ENCODE measurements at regions not wholly inside any gene's neighbourhood (a gene's known extent, or its start where the extent isn't known, plus 50 kb on each side); places are given as distances from the start of the nearest gene placed in this dataset.

DNA sequence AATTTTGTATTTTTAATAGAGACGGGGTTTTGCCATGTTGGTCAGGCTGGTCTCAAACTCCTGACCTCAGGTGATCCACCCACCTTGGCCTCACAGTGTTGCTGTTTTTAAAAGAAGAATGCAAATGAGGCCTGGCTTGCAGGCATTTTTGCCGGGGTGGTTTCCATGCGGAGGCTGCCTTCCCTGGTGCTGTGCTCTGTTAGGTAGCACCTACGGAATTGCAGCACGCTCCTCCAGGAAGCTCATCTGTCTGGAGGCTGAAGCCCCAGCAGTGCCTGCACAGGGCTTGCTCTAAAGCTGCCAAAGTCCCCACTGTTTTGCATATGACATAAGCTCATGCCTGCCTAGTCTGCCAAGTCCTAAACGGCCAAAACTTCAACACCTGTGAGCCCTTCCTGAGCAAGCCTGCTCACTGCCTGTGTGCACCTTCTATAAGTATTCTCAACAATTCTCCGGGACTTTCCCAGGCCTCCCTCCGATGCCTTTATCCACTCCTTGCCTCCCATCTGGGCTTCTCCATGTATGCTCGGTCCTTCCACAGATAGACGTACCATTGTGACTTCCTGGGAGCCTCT, 551.3 kb upstream of the RAB6C start:
- Histone ChIP-seq H3K36me3 (replicated peaks in 1 of 2; ENCODE audit: control insufficient read depth in 1 of 2, insufficient read depth in 2 of 2, low read length in 1 of 2) (no peaks in the 10 kb centered on the region), H3K79me2 (ENCODE audit: insufficient read depth) (no peaks in the 10 kb centered on the region), H3K9me3 (no peaks in the 10 kb centered on the region), H3K4me2 (no peak overlapping the region), H3K9ac (no peak overlapping the region), H2AFZ (ENCODE audit: low read depth) (no peak overlapping the region), H3K27me3 (ENCODE audit: insufficient read depth) (no peaks in the 10 kb centered on the region), H4K20me1 (ENCODE audit: insufficient read depth) (no peaks in the 10 kb centered on the region), H3F3A (replicated peaks; ENCODE audit: insufficient read depth) (no peaks in the 10 kb centered on the region), H3K4me1 (ENCODE audit: control insufficient read depth in 1 of 2, insufficient read depth in 2 of 2, low read depth in 1 of 2, low read length in 1 of 2) (no peaks in the 10 kb centered on the region), H3K4me3 (ENCODE audit: low read depth in 2 of 2, low read length in 1 of 2) (no peak overlapping the region), H3K27ac (ENCODE audit: low read depth in 2 of 2, low read length in 1 of 2) (no peak overlapping the region), H3K9me2 (no peaks in the 10 kb centered on the region)
- ChIA-PET POLR2A (no interaction called here), CTCF (no interaction called here)
- WGBS (ENCODE audit: low lambda C conversion rate): 37% methylated on average over 6 of the region's 10 CpGs
- TF ChIP-seq RXRA (IDR thresholded peaks at IDR 0.05; ENCODE audit: borderline replicate concordance, low read depth) (no peak), FOXM1 (IDR thresholded peaks at IDR 0.05; ENCODE audit: low read depth) (no peak), RFX5 (IDR thresholded peaks at IDR 0.05; ENCODE audit: low read length) (no peak), TAF1 (IDR thresholded peaks at IDR 0.05; ENCODE audit: borderline replicate concordance, low read depth, low read length) (no peak), SMC3 (IDR thresholded peaks at IDR 0.05; ENCODE audit: low read depth, low read length) (no peak), CHD2 (IDR thresholded peaks at IDR 0.05; ENCODE audit: low read length, partially characterized antibody) (no peak), SIN3A (IDR thresholded peaks at IDR 0.05; ENCODE audit: borderline replicate concordance, low read depth, low read length) (no peak)
- TF ChIP-seq, protein P1, sequence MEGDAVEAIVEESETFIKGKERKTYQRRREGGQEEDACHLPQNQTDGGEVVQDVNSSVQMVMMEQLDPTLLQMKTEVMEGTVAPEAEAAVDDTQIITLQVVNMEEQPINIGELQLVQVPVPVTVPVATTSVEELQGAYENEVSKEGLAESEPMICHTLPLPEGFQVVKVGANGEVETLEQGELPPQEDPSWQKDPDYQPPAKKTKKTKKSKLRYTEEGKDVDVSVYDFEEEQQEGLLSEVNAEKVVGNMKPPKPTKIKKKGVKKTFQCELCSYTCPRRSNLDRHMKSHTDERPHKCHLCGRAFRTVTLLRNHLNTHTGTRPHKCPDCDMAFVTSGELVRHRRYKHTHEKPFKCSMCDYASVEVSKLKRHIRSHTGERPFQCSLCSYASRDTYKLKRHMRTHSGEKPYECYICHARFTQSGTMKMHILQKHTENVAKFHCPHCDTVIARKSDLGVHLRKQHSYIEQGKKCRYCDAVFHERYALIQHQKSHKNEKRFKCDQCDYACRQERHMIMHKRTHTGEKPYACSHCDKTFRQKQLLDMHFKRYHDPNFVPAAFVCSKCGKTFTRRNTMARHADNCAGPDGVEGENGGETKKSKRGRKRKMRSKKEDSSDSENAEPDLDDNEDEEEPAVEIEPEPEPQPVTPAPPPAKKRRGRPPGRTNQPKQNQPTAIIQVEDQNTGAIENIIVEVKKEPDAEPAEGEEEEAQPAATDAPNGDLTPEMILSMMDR (IDR thresholded peaks at IDR 0.05): no peak
- TF ChIP-seq, protein P2, sequence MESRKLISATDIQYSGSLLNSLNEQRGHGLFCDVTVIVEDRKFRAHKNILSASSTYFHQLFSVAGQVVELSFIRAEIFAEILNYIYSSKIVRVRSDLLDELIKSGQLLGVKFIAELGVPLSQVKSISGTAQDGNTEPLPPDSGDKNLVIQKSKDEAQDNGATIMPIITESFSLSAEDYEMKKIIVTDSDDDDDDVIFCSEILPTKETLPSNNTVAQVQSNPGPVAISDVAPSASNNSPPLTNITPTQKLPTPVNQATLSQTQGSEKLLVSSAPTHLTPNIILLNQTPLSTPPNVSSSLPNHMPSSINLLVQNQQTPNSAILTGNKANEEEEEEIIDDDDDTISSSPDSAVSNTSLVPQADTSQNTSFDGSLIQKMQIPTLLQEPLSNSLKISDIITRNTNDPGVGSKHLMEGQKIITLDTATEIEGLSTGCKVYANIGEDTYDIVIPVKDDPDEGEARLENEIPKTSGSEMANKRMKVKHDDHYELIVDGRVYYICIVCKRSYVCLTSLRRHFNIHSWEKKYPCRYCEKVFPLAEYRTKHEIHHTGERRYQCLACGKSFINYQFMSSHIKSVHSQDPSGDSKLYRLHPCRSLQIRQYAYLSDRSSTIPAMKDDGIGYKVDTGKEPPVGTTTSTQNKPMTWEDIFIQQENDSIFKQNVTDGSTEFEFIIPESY (IDR thresholded peaks at IDR 0.05; ENCODE audit: borderline replicate concordance, low read depth): no peak
- no peak for DNase-seq

DNA sequence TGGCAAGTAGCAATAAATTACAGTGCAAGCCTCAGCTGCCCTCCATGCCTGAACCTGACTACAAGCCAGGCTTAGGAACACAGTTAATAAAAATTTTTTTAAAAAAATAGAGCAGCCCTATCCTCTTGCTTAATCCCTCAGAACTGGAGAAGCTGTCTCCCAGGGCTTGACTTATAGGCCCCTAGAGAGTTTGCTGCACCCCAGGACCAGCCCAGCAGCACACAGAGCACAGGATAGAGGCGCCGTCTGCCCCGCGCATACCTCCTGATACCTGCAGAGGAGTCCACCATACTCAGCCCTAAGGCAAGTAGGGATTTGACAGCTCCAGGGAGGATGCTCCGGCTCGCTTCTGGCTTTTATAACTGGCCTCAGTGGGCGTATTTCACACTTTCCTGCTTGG, 548.6 kb upstream of the RAB6C start:
- no peaks in the 10 kb centered on the region for H3K9me2 ChIP-seq
- POLR2A ChIA-PET: interaction anchor here (1.4 kb wide), 1 partner anchor 445 kb away, joined by 4 read pairs; no protein-coding TSS in a partner anchor
- no peaks in the 10 kb centered on the region for H3K36me3 ChIP-seq (replicated peaks in 1 of 2; ENCODE audit: control insufficient read depth in 1 of 2, insufficient read depth in 2 of 2, low read length in 1 of 2)
- no peak overlapping the region for H3K27ac ChIP-seq (ENCODE audit: low read depth in 2 of 2, low read length in 1 of 2)
- H3K4me1 ChIP-seq (ENCODE audit: control insufficient read depth in 1 of 2, insufficient read depth in 2 of 2, low read depth in 1 of 2, low read length in 1 of 2): no peaks in the 10 kb centered on the region
- H3K79me2 ChIP-seq (ENCODE audit: insufficient read depth): no peaks in the 10 kb centered on the region
- no peak for DNase-seq
- CTCF ChIA-PET: interaction anchor here (1.0 to 1.7 kb wide), 2 partner anchors 11 to 57 kb away, joined by 3 to 4 read pairs; no protein-coding TSS in a partner anchor
- no peaks in the 10 kb centered on the region for H4K20me1 ChIP-seq (ENCODE audit: insufficient read depth)
- no peak overlapping the region for H2AFZ ChIP-seq (ENCODE audit: low read depth)
- no peaks in the 10 kb centered on the region for H3K9me3 ChIP-seq
- WGBS (ENCODE audit: low lambda C conversion rate): 48% methylated on average over 7 of the region's 7 CpGs
- no peaks in the 10 kb centered on the region for H3K27me3 ChIP-seq (ENCODE audit: insufficient read depth)
- no peak overlapping the region for H3K9ac ChIP-seq
- no peaks in the 10 kb centered on the region for H3F3A ChIP-seq (replicated peaks; ENCODE audit: insufficient read depth)
- H3K4me3 ChIP-seq (ENCODE audit: low read depth in 2 of 2, low read length in 1 of 2): no peak overlapping the region
- H3K4me2 ChIP-seq: no peak overlapping the region
- TF ChIP-seq TAF1 (IDR thresholded peaks at IDR 0.05; ENCODE audit: borderline replicate concordance, low read depth, low read length) (no peak), CHD2 (IDR thresholded peaks at IDR 0.05; ENCODE audit: low read length, partially characterized antibody) (no peak), RAD21 (IDR thresholded peaks at IDR 0.05; ENCODE audit: low read length) (no peak), YY1 (IDR thresholded peaks at IDR 0.05; ENCODE audit: low read depth) (no peak), RCOR1 (IDR thresholded peaks at IDR 0.05; ENCODE audit: low read length) (no peak)
- TF ChIP-seq, protein P3, sequence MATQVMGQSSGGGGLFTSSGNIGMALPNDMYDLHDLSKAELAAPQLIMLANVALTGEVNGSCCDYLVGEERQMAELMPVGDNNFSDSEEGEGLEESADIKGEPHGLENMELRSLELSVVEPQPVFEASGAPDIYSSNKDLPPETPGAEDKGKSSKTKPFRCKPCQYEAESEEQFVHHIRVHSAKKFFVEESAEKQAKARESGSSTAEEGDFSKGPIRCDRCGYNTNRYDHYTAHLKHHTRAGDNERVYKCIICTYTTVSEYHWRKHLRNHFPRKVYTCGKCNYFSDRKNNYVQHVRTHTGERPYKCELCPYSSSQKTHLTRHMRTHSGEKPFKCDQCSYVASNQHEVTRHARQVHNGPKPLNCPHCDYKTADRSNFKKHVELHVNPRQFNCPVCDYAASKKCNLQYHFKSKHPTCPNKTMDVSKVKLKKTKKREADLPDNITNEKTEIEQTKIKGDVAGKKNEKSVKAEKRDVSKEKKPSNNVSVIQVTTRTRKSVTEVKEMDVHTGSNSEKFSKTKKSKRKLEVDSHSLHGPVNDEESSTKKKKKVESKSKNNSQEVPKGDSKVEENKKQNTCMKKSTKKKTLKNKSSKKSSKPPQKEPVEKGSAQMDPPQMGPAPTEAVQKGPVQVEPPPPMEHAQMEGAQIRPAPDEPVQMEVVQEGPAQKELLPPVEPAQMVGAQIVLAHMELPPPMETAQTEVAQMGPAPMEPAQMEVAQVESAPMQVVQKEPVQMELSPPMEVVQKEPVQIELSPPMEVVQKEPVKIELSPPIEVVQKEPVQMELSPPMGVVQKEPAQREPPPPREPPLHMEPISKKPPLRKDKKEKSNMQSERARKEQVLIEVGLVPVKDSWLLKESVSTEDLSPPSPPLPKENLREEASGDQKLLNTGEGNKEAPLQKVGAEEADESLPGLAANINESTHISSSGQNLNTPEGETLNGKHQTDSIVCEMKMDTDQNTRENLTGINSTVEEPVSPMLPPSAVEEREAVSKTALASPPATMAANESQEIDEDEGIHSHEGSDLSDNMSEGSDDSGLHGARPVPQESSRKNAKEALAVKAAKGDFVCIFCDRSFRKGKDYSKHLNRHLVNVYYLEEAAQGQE (IDR thresholded peaks at IDR 0.05; ENCODE audit: low read depth, low read length): no peak
- TF ChIP-seq, protein P4, sequence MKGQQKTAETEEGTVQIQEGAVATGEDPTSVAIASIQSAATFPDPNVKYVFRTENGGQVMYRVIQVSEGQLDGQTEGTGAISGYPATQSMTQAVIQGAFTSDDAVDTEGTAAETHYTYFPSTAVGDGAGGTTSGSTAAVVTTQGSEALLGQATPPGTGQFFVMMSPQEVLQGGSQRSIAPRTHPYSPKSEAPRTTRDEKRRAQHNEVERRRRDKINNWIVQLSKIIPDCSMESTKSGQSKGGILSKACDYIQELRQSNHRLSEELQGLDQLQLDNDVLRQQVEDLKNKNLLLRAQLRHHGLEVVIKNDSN (IDR thresholded peaks at IDR 0.05; ENCODE audit: borderline replicate concordance, low read depth): no peak
- TF ChIP-seq, protein P2 (IDR thresholded peaks at IDR 0.05; ENCODE audit: borderline replicate concordance, low read depth): no peak
- TF ChIP-seq, protein P5, sequence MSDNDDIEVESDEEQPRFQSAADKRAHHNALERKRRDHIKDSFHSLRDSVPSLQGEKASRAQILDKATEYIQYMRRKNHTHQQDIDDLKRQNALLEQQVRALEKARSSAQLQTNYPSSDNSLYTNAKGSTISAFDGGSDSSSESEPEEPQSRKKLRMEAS (IDR thresholded peaks at IDR 0.05; ENCODE audit: low read depth): no peak

Measured in SK-N-SH (cell line).